NT2/D1 (cell line): ENCODE measurements at regions not wholly inside any gene's neighbourhood (a gene's known extent, or its start where the extent isn't known, plus 50 kb on each side); places are given as distances from the start of the nearest gene placed in this dataset.

ENCODE experiments used
- SUZ12 ChIP-seq: IDR thresholded peaks from 2 replicates; pipeline ENCODE4 v1.6.1; 2011; ENCODE audit not compliant: insufficient read length, insufficient read depth; ENCODE audit errors: extremely low read depth
- YY1 ChIP-seq: IDR thresholded peaks from 2 replicates; pipeline ENCODE4 v1.6.1; 2011; ENCODE audit not compliant: insufficient read length, insufficient read depth

GRCh38 chr13:76643596-76643995 lies 242.6 kb downstream of the KCTD12 start:
- TF ChIP-seq YY1, result no peak
- no peak for TF ChIP-seq SUZ12
